Neutrophil (primary cell): ENCODE measurements at regions not wholly inside any gene's neighbourhood (a gene's known extent, or its start where the extent isn't known, plus 50 kb on each side); places are given as distances from the start of the nearest gene placed in this dataset.

ENCODE experiments used
- H3K27ac ChIP-seq: fragments of 200-600 bp; sonication (generic); 2 replicates; pipeline ENCODE4 v1.5.1; 2016; ENCODE audit warnings: mild to moderate bottlenecking, moderate library complexity
- H3K27me3 ChIP-seq: fragments of 200-600 bp; sonication (generic); 2 replicates; pipeline ENCODE4 v1.6.0; 2016; ENCODE audit warnings: mild to moderate bottlenecking
- H3K36me3 ChIP-seq: fragments of 200-600 bp; sonication (generic); 2 replicates; pipeline ENCODE4 v1.5.1; 2017
- H3K4me1 ChIP-seq, 2 experiments: fragments of 200-600 bp in 1 of 2; sonication (generic) in 1 of 2; 1 replicate in 1 of 2; 2 replicates in 1 of 2; pipeline versions ENCODE4 v1.5.1 to v1.6.1; 2013 to 2016; ENCODE audit warnings: low read depth in 1 of 2, low read length in 1 of 2, mild to moderate bottlenecking in 1 of 2, moderate library complexity in 1 of 2; ENCODE audit not compliant: control insufficient read depth in 1 of 2, insufficient read depth in 1 of 2
- H3K4me3 ChIP-seq, 2 experiments: fragments of 200-600 bp in 1 of 2; sonication (generic) in 1 of 2; 1 replicate in 1 of 2; 2 replicates in 1 of 2; pipeline ENCODE4 v1.5.1; 2013 to 2016; ENCODE audit warnings: low read depth in 1 of 2, low read length in 1 of 2, mild to moderate bottlenecking in 1 of 2, moderate library complexity in 1 of 2
- H3K9me3 ChIP-seq: fragments of 200-600 bp; sonication (generic); 2 replicates; pipeline ENCODE4 v1.5.1; 2016
- CTCF ChIP-seq: fragments of 200-600 bp; sonication (generic); IDR thresholded peaks from 2 replicates; pipeline ENCODE4 v1.5.1; 2016; ENCODE audit warnings: antibody characterized with exemption

- H3K36me3 ChIP-seq: no peaks in the 10 kb centered on the region
- no peaks in the 10 kb centered on the region for H3K27me3 ChIP-seq
- no peak for TF ChIP-seq CTCF
- H3K4me1 ChIP-seq: no peaks in the 10 kb centered on the region
- no peak overlapping the region for H3K27ac ChIP-seq
- H3K4me3 ChIP-seq: no peak overlapping the region
- no peaks in the 10 kb centered on the region for H3K9me3 ChIP-seq
Observed at GRCh38 chr5:155957884-155958283, 369.1 kb upstream of the SGCD start.

GRCh38 chr5:155959082-155959481 lies 367.9 kb upstream of the SGCD start:
- Histone ChIP-seq H3K27me3 (no peaks in the 10 kb centered on the region), H3K4me3 (no peak overlapping the region), H3K4me1 (no peaks in the 10 kb centered on the region), H3K36me3 (no peaks in the 10 kb centered on the region), H3K27ac (no peak overlapping the region), H3K9me3 (no peaks in the 10 kb centered on the region)
- no peak for TF ChIP-seq CTCF

GRCh38 chr5:155960177-155960576 lies 366.8 kb upstream of the SGCD start:
- H3K27me3 ChIP-seq: no peaks in the 10 kb centered on the region
- H3K9me3 ChIP-seq: no peaks in the 10 kb centered on the region
- no peak overlapping the region for H3K27ac ChIP-seq
- TF ChIP-seq CTCF: no peak
- no peaks in the 10 kb centered on the region for H3K36me3 ChIP-seq
- H3K4me1 ChIP-seq: no peaks in the 10 kb centered on the region
- H3K4me3 ChIP-seq: no peak overlapping the region

- Histone ChIP-seq H3K27me3 (no peaks in the 10 kb centered on the region), H3K27ac (no peak overlapping the region), H3K4me3 (no peak overlapping the region), H3K36me3 (no peaks in the 10 kb centered on the region), H3K4me1 (no peaks in the 10 kb centered on the region), H3K9me3 (no peaks in the 10 kb centered on the region)
- no peak for TF ChIP-seq CTCF
Observed at GRCh38 chr5:155969537-155969936, 357.4 kb upstream of the SGCD start.

GRCh38 chr5:155974369-155974768 lies 352.6 kb upstream of the SGCD start:
- Histone ChIP-seq H3K4me3 (no peak overlapping the region), H3K4me1 (no peaks in the 10 kb centered on the region), H3K27ac (no peak overlapping the region), H3K36me3 (no peaks in the 10 kb centered on the region), H3K9me3 (no peaks in the 10 kb centered on the region), H3K27me3 (no peaks in the 10 kb centered on the region)
- no peak for TF ChIP-seq CTCF

- Histone ChIP-seq H3K9me3 (no peaks in the 10 kb centered on the region), H3K27me3 (no peaks in the 10 kb centered on the region), H3K4me1 (no peaks in the 10 kb centered on the region), H3K4me3 (no peak overlapping the region), H3K36me3 (no peaks in the 10 kb centered on the region), H3K27ac (no peak overlapping the region)
- no peak for TF ChIP-seq CTCF
Observed at GRCh38 chr5:155978850-155979249, 348.1 kb upstream of the SGCD start.
